ENCODE measurements at regions not wholly inside any gene's neighbourhood (a gene's known extent, or its start where the extent isn't known, plus 50 kb on each side); places are given as distances from the start of the nearest gene placed in this dataset.

- TF ChIP-seq SIN3A (IDR thresholded peaks at IDR 0.05; ENCODE audit: borderline replicate concordance, insufficient read depth, low read length) (no peak), FOXP2 (optimal IDR thresholded peaks at IDR 0.05; ENCODE audit: borderline replicate concordance, extremely low read depth, extremely low read length, insufficient read depth) (no peak)
Observed at GRCh38 chr18:51278045-51278649, 80.7 kb upstream of the MEX3C start.

Measured in PFSK-1 (cell line).